OCI-LY1 (cell line): ENCODE measurements at regions not wholly inside any gene's neighbourhood (a gene's known extent, or its start where the extent isn't known, plus 50 kb on each side); places are given as distances from the start of the nearest gene placed in this dataset.

Experiments
- H2AFZ ChIP-seq: fragments of 200-600 bp; sonication (generic), shearing (Covaris generic); 2 replicates; pipeline ENCODE4 v1.6.0; 2014; ENCODE audit warnings: antibody characterized with exemption, mild to moderate bottlenecking, low read length
- H3F3A ChIP-seq: fragments of 200-600 bp; sonication (generic), shearing (Covaris generic); 2 replicates; pipeline ENCODE4 v1.6.0; 2014; ENCODE audit warnings: mild to moderate bottlenecking, antibody characterized with exemption, low read length, moderate library complexity; ENCODE audit not compliant: insufficient read depth
- H3K27ac ChIP-seq: fragments of 200-600 bp; sonication (generic); 2 replicates; pipeline ENCODE4 v1.5.1; 2014; ENCODE audit warnings: low read length, mixed run types, mild to moderate bottlenecking, low read depth; ENCODE audit not compliant: poor library complexity, severe bottlenecking
- H3K27me3 ChIP-seq: fragments of 200-600 bp; sonication (generic); 2 replicates; pipeline ENCODE4 v1.6.0; 2014; ENCODE audit warnings: antibody characterized with exemption, mild to moderate bottlenecking, low read length, moderate library complexity; ENCODE audit not compliant: insufficient read depth
- H3K36me3 ChIP-seq: fragments of 200-600 bp; sonication (generic); 2 replicates; pipeline ENCODE4 v1.6.1; 2014; ENCODE audit warnings: mild to moderate bottlenecking, antibody characterized with exemption, low read length, moderate library complexity, mixed read lengths; ENCODE audit not compliant: insufficient read depth
- H3K4me1 ChIP-seq: fragments of 200-600 bp; sonication (generic); 2 replicates; pipeline ENCODE4 v1.5.1; 2014; ENCODE audit warnings: mild to moderate bottlenecking, low read length, moderate library complexity; ENCODE audit not compliant: insufficient read depth, severe bottlenecking
- H3K4me2 ChIP-seq: fragments of 200-600 bp; sonication (generic), shearing (Covaris generic); 2 replicates; pipeline ENCODE4 v1.6.1; 2014; ENCODE audit warnings: low read length
- H3K4me3 ChIP-seq: fragments of 200-600 bp; sonication (generic); 2 replicates; pipeline ENCODE4 v1.5.1; 2014; ENCODE audit warnings: low read length, low read depth, mild to moderate bottlenecking, mixed read lengths; ENCODE audit not compliant: poor library complexity, severe bottlenecking
- H3K79me2 ChIP-seq: fragments of 200-600 bp; shearing (Covaris generic); 2 replicates; pipeline ENCODE4 v1.6.1; 2016; ENCODE audit warnings: mixed run types, low read length, mixed read lengths; ENCODE audit not compliant: insufficient read depth
- H3K9ac ChIP-seq: fragments of 200-600 bp; sonication (generic), shearing (Covaris generic); 2 replicates; pipeline ENCODE4 v1.6.1; 2014; ENCODE audit warnings: mild to moderate bottlenecking, low read length, mixed read lengths
- H3K9me2 ChIP-seq: fragments of 200-600 bp; sonication (generic), shearing (Covaris generic); 2 replicates; pipeline ENCODE4 v1.6.1; 2014; ENCODE audit warnings: low read depth, mild to moderate bottlenecking, low read length, mixed read lengths
- H3K9me3 ChIP-seq: fragments of 200-600 bp; shearing (Covaris generic); 2 replicates; pipeline ENCODE4 v1.6.1; 2014; ENCODE audit warnings: low read length, mixed read lengths
- H4K20me1 ChIP-seq: fragments of 200-600 bp; sonication (generic), shearing (Covaris generic); 2 replicates; pipeline ENCODE4 v1.6.0; 2016; ENCODE audit warnings: mild to moderate bottlenecking, low read length; ENCODE audit not compliant: insufficient read depth
- CTCF ChIP-seq: fragments of 200-600 bp; sonication (generic), shearing (Covaris generic); IDR thresholded peaks from 2 replicates; pipeline ENCODE4 v1.5.1; 2017; ENCODE audit warnings: mild to moderate bottlenecking, antibody characterized with exemption, low read length, moderate library complexity, mixed read lengths
- EZH2 ChIP-seq: fragments of 200-600 bp; sonication (generic), shearing (Covaris generic); IDR thresholded peaks from 2 replicates; pipeline ENCODE4 v1.8.0; 2017; ENCODE audit warnings: borderline replicate concordance, mixed run types, mild to moderate bottlenecking, antibody characterized with exemption, low read length, moderate library complexity, mixed read lengths

GRCh38 chr4:135548711-135549110, 1347.1 kb upstream of the PABPC4L start:
- Histone ChIP-seq H3K79me2 (no peaks in the 10 kb centered on the region), H2AFZ (no peak overlapping the region), H3K36me3 (no peaks in the 10 kb centered on the region), H3F3A (no peaks in the 10 kb centered on the region), H3K9me3 (no peaks in the 10 kb centered on the region), H3K27ac (no peak overlapping the region), H3K4me1 (no peaks in the 10 kb centered on the region), H3K27me3 (no peaks in the 10 kb centered on the region), H3K9ac (no peak overlapping the region), H4K20me1 (no peaks in the 10 kb centered on the region), H3K4me2 (no peak overlapping the region), H3K4me3 (no peak overlapping the region), H3K9me2 (no peaks in the 10 kb centered on the region)
- TF ChIP-seq CTCF (no peak), EZH2 (no peak)

GRCh38 chr4:135545616-135546317, 1344.2 kb upstream of the PABPC4L start:
- no peak overlapping the region for H3K4me2 ChIP-seq
- no peaks in the 10 kb centered on the region for H3K27me3 ChIP-seq
- H3K79me2 ChIP-seq = no peaks in the 10 kb centered on the region
- no peak overlapping the region for H3K9ac ChIP-seq
- H4K20me1 ChIP-seq = no peaks in the 10 kb centered on the region
- H3K4me3 ChIP-seq = no peak overlapping the region
- H3F3A ChIP-seq = no peaks in the 10 kb centered on the region
- no peaks in the 10 kb centered on the region for H3K9me3 ChIP-seq
- no peak overlapping the region for H3K27ac ChIP-seq
- TF ChIP-seq CTCF (no peak), EZH2 (no peak)
- H3K4me1 ChIP-seq = no peaks in the 10 kb centered on the region
- H3K9me2 ChIP-seq = no peaks in the 10 kb centered on the region
- H2AFZ ChIP-seq = no peak overlapping the region
- no peaks in the 10 kb centered on the region for H3K36me3 ChIP-seq

- no peaks in the 10 kb centered on the region for H3K4me1 ChIP-seq
- no peak overlapping the region for H3K9ac ChIP-seq
- no peak overlapping the region for H2AFZ ChIP-seq
- H3K4me2 ChIP-seq = no peak overlapping the region
- no peak overlapping the region for H3K4me3 ChIP-seq
- no peak overlapping the region for H3K27ac ChIP-seq
- no peaks in the 10 kb centered on the region for H3F3A ChIP-seq
- no peaks in the 10 kb centered on the region for H3K36me3 ChIP-seq
- H3K9me3 ChIP-seq = no peaks in the 10 kb centered on the region
- H4K20me1 ChIP-seq = no peaks in the 10 kb centered on the region
- H3K79me2 ChIP-seq = no peaks in the 10 kb centered on the region
- no peak for TF ChIP-seq EZH2
- no peak for TF ChIP-seq CTCF
- no peaks in the 10 kb centered on the region for H3K27me3 ChIP-seq
- no peaks in the 10 kb centered on the region for H3K9me2 ChIP-seq
Observed at GRCh38 chr4:135538698-135539097, 1337.1 kb upstream of the PABPC4L start.
